SK-N-SH treated with all-trans-retinoic acid at 6 μM for 48 hours (cell line): ENCODE measurements at regions not wholly inside any gene's neighbourhood (a gene's known extent, or its start where the extent isn't known, plus 50 kb on each side); places are given as distances from the start of the nearest gene placed in this dataset.

Experiments used
- ATAC-seq: fragments of 200-7000 bp; cut with Tn5 transposase; 3 replicates; pipeline ENCODE4 v1.9.1; 2020; ENCODE audit warnings: mild to moderate bottlenecking, moderate library complexity
- ARNTL ChIP-seq: fragments of 450-650 bp; formaldehyde crosslinking; IDR thresholded peaks from 2 replicates; pipeline ENCODE4 v1.5.0; 2020; ENCODE audit warnings: low read depth, mild to moderate bottlenecking, moderate library complexity, borderline replicate concordance
- BACH2 ChIP-seq: fragments of 250-450 bp; sonication (Bioruptor Pico); IDR thresholded peaks from 2 replicates; pipeline ENCODE4 v1.9.0; 2021; ENCODE audit warnings: mild to moderate bottlenecking, borderline replicate concordance
- CSDC2 ChIP-seq: fragments of 250-450 bp; sonication (Bioruptor Pico); IDR thresholded peaks from 2 replicates; pipeline ENCODE4 v1.5.0; 2020; ENCODE audit warnings: mild to moderate bottlenecking, moderate library complexity
- ESRRG ChIP-seq: fragments of 250-450 bp; sonication (Bioruptor Pico); IDR thresholded peaks from 2 replicates; pipeline ENCODE4 v1.6.1; 2021; ENCODE audit warnings: mild to moderate bottlenecking
- GLIS3 ChIP-seq: fragments of 250-450 bp; sonication (Bioruptor Pico); IDR thresholded peaks from 2 replicates; pipeline ENCODE4 v1.5.0; 2020; ENCODE audit warnings: mild to moderate bottlenecking, moderate library complexity
- ISL1 ChIP-seq: fragments of 250-450 bp; sonication (Bioruptor Pico); IDR thresholded peaks from 2 replicates; pipeline ENCODE4 v2.1.2; 2022; ENCODE audit warnings: mild to moderate bottlenecking, moderate library complexity
- OSR1 ChIP-seq: fragments of 250-450 bp; sonication (Bioruptor Pico); IDR thresholded peaks from 2 replicates; pipeline ENCODE4 v1.8.0; 2022; ENCODE audit warnings: moderate library complexity, mild to moderate bottlenecking, inconsistent platforms
- PPARA ChIP-seq: fragments of 250-450 bp; sonication (Bioruptor Pico); IDR thresholded peaks from 2 replicates; pipeline ENCODE4 v1.5.0; 2020; ENCODE audit warnings: mild to moderate bottlenecking, borderline replicate concordance
- RARB ChIP-seq: fragments of 250-450 bp; sonication (Bioruptor Pico); IDR thresholded peaks from 2 replicates; pipeline ENCODE4 v1.8.0; 2021; ENCODE audit warnings: mild to moderate bottlenecking, moderate library complexity
- SNAI2 ChIP-seq: fragments of 250-450 bp; sonication (Bioruptor Pico); IDR thresholded peaks from 2 replicates; pipeline ENCODE4 v1.5.0; 2020; ENCODE audit warnings: mild to moderate bottlenecking, moderate library complexity
- TCF4 ChIP-seq: fragments of 250-450 bp; sonication (Bioruptor Pico); IDR thresholded peaks from 2 replicates; pipeline ENCODE4 v1.8.0; 2021; ENCODE audit warnings: mild to moderate bottlenecking, moderate library complexity, borderline replicate concordance
- TOX ChIP-seq: fragments of 250-450 bp; sonication (Bioruptor Pico); IDR thresholded peaks from 2 replicates; pipeline ENCODE4 v1.8.0; 2021; ENCODE audit warnings: mild to moderate bottlenecking, moderate library complexity, borderline replicate concordance
- TSHZ2 ChIP-seq: fragments of 250-450 bp; sonication (Bioruptor Pico); IDR thresholded peaks from 2 replicates; pipeline ENCODE4 v1.5.0; 2020; ENCODE audit warnings: mild to moderate bottlenecking, moderate library complexity
- ZC3H10 ChIP-seq: fragments of 250-450 bp; sonication (Bioruptor Pico); IDR thresholded peaks from 2 replicates; pipeline ENCODE4 v1.5.1; 2021; ENCODE audit warnings: mild to moderate bottlenecking, moderate library complexity
- ZFP3 ChIP-seq: fragments of 250-450 bp; sonication (Bioruptor Pico); IDR thresholded peaks from 2 replicates; pipeline ENCODE4 v1.5.0; 2020; ENCODE audit warnings: mild to moderate bottlenecking, moderate library complexity
- ZFP30 ChIP-seq: fragments of 450-650 bp; formaldehyde crosslinking; IDR thresholded peaks from 2 replicates; pipeline ENCODE4 v1.5.0; 2022; ENCODE audit warnings: mild to moderate bottlenecking, moderate library complexity
- ZNF565 ChIP-seq: fragments of 450-650 bp; formaldehyde crosslinking; conservative IDR thresholded peaks from 2 replicates; pipeline ENCODE4 v1.5.0; 2020; ENCODE audit warnings: low read depth, mild to moderate bottlenecking, moderate library complexity
- ZNF70 ChIP-seq: fragments of 450-650 bp; formaldehyde crosslinking; IDR thresholded peaks from 2 replicates; pipeline ENCODE4 v1.5.0; 2020; ENCODE audit warnings: mild to moderate bottlenecking, moderate library complexity
- ZNF8 ChIP-seq: fragments of 450-650 bp; formaldehyde crosslinking; IDR thresholded peaks from 2 replicates; pipeline ENCODE4 v1.5.0; 2020; ENCODE audit warnings: mild to moderate bottlenecking, moderate library complexity
- TF ChIP-seq, protein P1 (sequence below): fragments of 250-450 bp; sonication (Bioruptor Pico); IDR thresholded peaks from 2 replicates; pipeline ENCODE4 v1.8.0; 2021; ENCODE audit warnings: low read depth, mild to moderate bottlenecking, moderate library complexity, borderline replicate concordance
- TF ChIP-seq, protein P2 (sequence below): fragments of 250-450 bp; sonication (Bioruptor Pico); IDR thresholded peaks from 2 replicates; pipeline ENCODE4 v1.5.1; 2020; ENCODE audit warnings: low read depth, mild to moderate bottlenecking, moderate library complexity

- TF ChIP-seq, protein P1, sequence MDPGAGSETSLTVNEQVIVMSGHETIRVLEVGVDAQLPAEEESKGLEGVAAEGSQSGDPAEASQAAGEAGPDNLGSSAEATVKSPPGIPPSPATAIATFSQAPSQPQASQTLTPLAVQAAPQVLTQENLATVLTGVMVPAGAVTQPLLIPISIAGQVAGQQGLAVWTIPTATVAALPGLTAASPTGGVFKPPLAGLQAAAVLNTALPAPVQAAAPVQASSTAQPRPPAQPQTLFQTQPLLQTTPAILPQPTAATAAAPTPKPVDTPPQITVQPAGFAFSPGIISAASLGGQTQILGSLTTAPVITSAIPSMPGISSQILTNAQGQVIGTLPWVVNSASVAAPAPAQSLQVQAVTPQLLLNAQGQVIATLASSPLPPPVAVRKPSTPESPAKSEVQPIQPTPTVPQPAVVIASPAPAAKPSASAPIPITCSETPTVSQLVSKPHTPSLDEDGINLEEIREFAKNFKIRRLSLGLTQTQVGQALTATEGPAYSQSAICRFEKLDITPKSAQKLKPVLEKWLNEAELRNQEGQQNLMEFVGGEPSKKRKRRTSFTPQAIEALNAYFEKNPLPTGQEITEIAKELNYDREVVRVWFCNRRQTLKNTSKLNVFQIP (CRISPR knock-in tag): no peak
- TF ChIP-seq OSR1: no peak
- TF ChIP-seq ZNF565 (CRISPR knock-in tag): no peak
- no peak for TF ChIP-seq CSDC2
- no peak for TF ChIP-seq ZFP30
- no peak for TF ChIP-seq ZNF70
- TF ChIP-seq ARNTL: no peak
Measured at GRCh38 chr2:35598310-35598709, 757.3 kb upstream of the CRIM1 start (continued).

- ATAC-seq: no peak
- TF ChIP-seq, protein P1 (CRISPR knock-in tag): no peak
- TF ChIP-seq RARB: no peak
- no peak for TF ChIP-seq ZNF8 (CRISPR knock-in tag)
- TF ChIP-seq ZFP3: no peak
- TF ChIP-seq SNAI2 (CRISPR knock-in tag): no peak
- no peak for TF ChIP-seq ZNF70
- no peak for TF ChIP-seq ZFP30
- no peak for TF ChIP-seq TSHZ2 (CRISPR knock-in tag)
- no peak for TF ChIP-seq ISL1 (CRISPR knock-in tag)
- no peak for TF ChIP-seq TOX
- no peak for TF ChIP-seq PPARA (CRISPR knock-in tag)
Measured at GRCh38 chr2:35591886-35592285, 763.7 kb upstream of the CRIM1 start.

- ATAC-seq: no peak
- TF ChIP-seq ARNTL (no peak), TCF4 (CRISPR knock-in tag) (no peak), ZNF565 (CRISPR knock-in tag) (no peak), SNAI2 (CRISPR knock-in tag) (no peak), ZC3H10 (no peak), TSHZ2 (CRISPR knock-in tag) (no peak), ISL1 (CRISPR knock-in tag) (no peak), CSDC2 (no peak), ZFP3 (no peak), ESRRG (no peak), GLIS3 (no peak), BACH2 (CRISPR knock-in tag) (no peak), ZNF8 (CRISPR knock-in tag) (no peak), RARB (no peak), ZNF70 (no peak)
- TF ChIP-seq, protein P1 (CRISPR knock-in tag): no peak
- TF ChIP-seq, protein P2, sequence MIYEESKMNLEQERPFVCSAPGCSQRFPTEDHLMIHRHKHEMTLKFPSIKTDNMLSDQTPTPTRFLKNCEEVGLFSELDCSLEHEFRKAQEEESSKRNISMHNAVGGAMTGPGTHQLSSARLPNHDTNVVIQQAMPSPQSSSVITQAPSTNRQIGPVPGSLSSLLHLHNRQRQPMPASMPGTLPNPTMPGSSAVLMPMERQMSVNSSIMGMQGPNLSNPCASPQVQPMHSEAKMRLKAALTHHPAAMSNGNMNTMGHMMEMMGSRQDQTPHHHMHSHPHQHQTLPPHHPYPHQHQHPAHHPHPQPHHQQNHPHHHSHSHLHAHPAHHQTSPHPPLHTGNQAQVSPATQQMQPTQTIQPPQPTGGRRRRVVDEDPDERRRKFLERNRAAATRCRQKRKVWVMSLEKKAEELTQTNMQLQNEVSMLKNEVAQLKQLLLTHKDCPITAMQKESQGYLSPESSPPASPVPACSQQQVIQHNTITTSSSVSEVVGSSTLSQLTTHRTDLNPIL: no peak
Measured at GRCh38 chr2:35585972-35586371, 769.6 kb upstream of the CRIM1 start.
